ENCODE measurements at regions not wholly inside any gene's neighbourhood (a gene's known extent, or its start where the extent isn't known, plus 50 kb on each side); places are given as distances from the start of the nearest gene placed in this dataset.

- TF ChIP-seq CTCF (IDR thresholded peaks at IDR 0.05) (no peak), EP300 (IDR thresholded peaks at IDR 0.05) (no peak), POLR2A (IDR thresholded peaks at IDR 0.05; ENCODE audit: low read depth) (no peak), POLR2AphosphoS5 (IDR thresholded peaks at IDR 0.05) (no peak)
These were observed 294.2 kb downstream of the GPATCH2 start for GRCh38 chr1:217336724-217337123.
